ENCODE measurements at regions not wholly inside any gene's neighbourhood (a gene's known extent, or its start where the extent isn't known, plus 50 kb on each side); places are given as distances from the start of the nearest gene placed in this dataset.

- H3K9me3 ChIP-seq (ENCODE audit: control insufficient read depth in 1 of 2, insufficient read depth in 1 of 2, low read depth in 1 of 2, low read length in 2 of 2): no peaks in the 10 kb centered on the region
- H3K9me2 ChIP-seq (ENCODE audit: insufficient read depth): no peaks in the 10 kb centered on the region
- no TSS peak for BruUV-seq (replicated peaks)
- H2AFZ ChIP-seq (ENCODE audit: low read depth, low read length, poor library complexity, severe bottlenecking): no peak overlapping the region
- H4K20me1 ChIP-seq (ENCODE audit: insufficient read depth): no peaks in the 10 kb centered on the region
- no peak overlapping the region for H3K27ac ChIP-seq (ENCODE audit: low read depth, low read length)
- no peaks in the 10 kb centered on the region for H3K4me1 ChIP-seq (ENCODE audit: control insufficient read depth in 1 of 2, insufficient read depth in 2 of 2, low read length in 2 of 2)
- CTCF ChIA-PET: no interaction called here
- ATAC-seq (no peak), DNase-seq (ENCODE audit: low read depth, low spot score) (no peak)
- no peak overlapping the region for H3K4me3 ChIP-seq (replicated peaks in 1 of 2; ENCODE audit: low read depth in 1 of 2, low read length in 2 of 2)
- intact Hi-C loops (cut with micrococcal nuclease): no loop called here
- H3K36me3 ChIP-seq (ENCODE audit: control insufficient read depth in 1 of 2, insufficient read depth in 2 of 2, low read length in 2 of 2): no peaks in the 10 kb centered on the region
- H3K27me3 ChIP-seq (ENCODE audit: insufficient read depth, low read length): no peaks in the 10 kb centered on the region; the same call in 1 of the 2 replicates
- POLR2A ChIA-PET: no interaction called here
- TF ChIP-seq SIN3A (IDR thresholded peaks at IDR 0.05; ENCODE audit: low read depth) (no peak), TCF7L2 (IDR thresholded peaks at IDR 0.05; ENCODE audit: borderline replicate concordance, extremely low read depth, insufficient read depth, insufficient read length) (no peak), ELF1 (IDR thresholded peaks at IDR 0.05; ENCODE audit: borderline replicate concordance, low read depth) (no peak), POLR2AphosphoS5 (IDR thresholded peaks at IDR 0.05; ENCODE audit: low read depth, low read length) (no peak), SP1 (IDR thresholded peaks at IDR 0.05; ENCODE audit: low read depth) (no peak), EZH2 (IDR thresholded peaks at IDR 0.05) (no peak), ZNF274 (IDR thresholded peaks at IDR 0.05; ENCODE audit: low read depth, low read length) (no peak), EZH2phosphoT487 (IDR thresholded peaks at IDR 0.05; ENCODE audit: borderline replicate concordance) (no peak)
- no peak overlapping the region for H3K4me2 ChIP-seq (ENCODE audit: low read length)
- RAD21 ChIA-PET (ENCODE audit: low non-redundant PET in 1 of 2, low total read pairs in 2 of 2, uncharacterized antibody in 2 of 2, unreplicated experiment in 2 of 2): no interaction called here
- H3K79me2 ChIP-seq (ENCODE audit: insufficient read depth, low read length): no peaks in the 10 kb centered on the region
- H3K9ac ChIP-seq (ENCODE audit: low read length): no peak overlapping the region
Observed at GRCh38 chr2:204201507-204201906, 264.9 kb downstream of the ICOS start.

DNA sequence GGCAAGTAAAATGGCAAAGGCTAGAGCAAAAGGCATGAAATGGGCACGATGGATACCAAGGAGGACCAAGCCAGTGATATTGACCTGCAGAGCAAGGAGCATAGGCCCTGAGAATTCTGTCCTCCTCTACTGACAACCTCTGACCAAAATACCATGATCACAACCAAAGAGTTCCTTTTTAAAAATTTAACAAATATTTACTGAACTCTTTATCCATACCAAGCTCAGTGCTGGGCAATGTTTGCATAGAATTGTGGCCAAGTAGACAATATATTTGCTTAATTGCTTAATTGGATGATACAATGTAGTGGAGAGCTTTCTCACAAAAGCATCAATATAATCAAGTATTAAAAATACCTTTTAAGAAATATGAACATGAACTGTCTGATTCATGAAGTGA, 265.7 kb downstream of the ICOS start:
- RAD21 ChIA-PET (ENCODE audit: low non-redundant PET in 1 of 2, low total read pairs in 2 of 2, uncharacterized antibody in 2 of 2, unreplicated experiment in 2 of 2): no interaction called here
- no peak for ATAC-seq
- Histone ChIP-seq H3K9me3 (ENCODE audit: control insufficient read depth in 1 of 2, insufficient read depth in 1 of 2, low read depth in 1 of 2, low read length in 2 of 2) (no peaks in the 10 kb centered on the region), H3K79me2 (ENCODE audit: insufficient read depth, low read length) (no peaks in the 10 kb centered on the region), H3K9ac (ENCODE audit: low read length) (no peak overlapping the region), H3K4me2 (ENCODE audit: low read length) (no peak overlapping the region), H3K9me2 (ENCODE audit: insufficient read depth) (no peaks in the 10 kb centered on the region), H3K27ac (ENCODE audit: low read depth, low read length) (no peak overlapping the region), H3K36me3 (ENCODE audit: control insufficient read depth in 1 of 2, insufficient read depth in 2 of 2, low read length in 2 of 2) (no peaks in the 10 kb centered on the region), H3K4me1 (ENCODE audit: control insufficient read depth in 1 of 2, insufficient read depth in 2 of 2, low read length in 2 of 2) (no peaks in the 10 kb centered on the region), H2AFZ (ENCODE audit: low read depth, low read length, poor library complexity, severe bottlenecking) (no peak overlapping the region), H3K27me3 (ENCODE audit: insufficient read depth, low read length) (no peaks in the 10 kb centered on the region; the same call in 1 of the 2 replicates), H3K4me3 (replicated peaks in 1 of 2; ENCODE audit: low read depth in 1 of 2, low read length in 2 of 2) (no peak overlapping the region), H4K20me1 (ENCODE audit: insufficient read depth) (no peaks in the 10 kb centered on the region)
- POLR2A ChIA-PET: no interaction called here
- TF ChIP-seq ZNF274 (IDR thresholded peaks at IDR 0.05; ENCODE audit: low read depth, low read length) (no peak), TCF7L2 (IDR thresholded peaks at IDR 0.05; ENCODE audit: borderline replicate concordance, extremely low read depth, insufficient read depth, insufficient read length) (no peak), EGR1 (IDR thresholded peaks at IDR 0.05; ENCODE audit: low read depth) (no peak), POLR2A (IDR thresholded peaks at IDR 0.05; ENCODE audit: borderline replicate concordance, extremely low read depth, insufficient read depth, insufficient read length) (no peak), YY1 (IDR thresholded peaks at IDR 0.05; ENCODE audit: extremely low read depth, insufficient replicate concordance, low read depth, low read length) (no peak), CBX3 (IDR thresholded peaks at IDR 0.05; ENCODE audit: low read depth) (no peak), JUND (IDR thresholded peaks at IDR 0.05) (no peak)
- TF ChIP-seq, protein P1, sequence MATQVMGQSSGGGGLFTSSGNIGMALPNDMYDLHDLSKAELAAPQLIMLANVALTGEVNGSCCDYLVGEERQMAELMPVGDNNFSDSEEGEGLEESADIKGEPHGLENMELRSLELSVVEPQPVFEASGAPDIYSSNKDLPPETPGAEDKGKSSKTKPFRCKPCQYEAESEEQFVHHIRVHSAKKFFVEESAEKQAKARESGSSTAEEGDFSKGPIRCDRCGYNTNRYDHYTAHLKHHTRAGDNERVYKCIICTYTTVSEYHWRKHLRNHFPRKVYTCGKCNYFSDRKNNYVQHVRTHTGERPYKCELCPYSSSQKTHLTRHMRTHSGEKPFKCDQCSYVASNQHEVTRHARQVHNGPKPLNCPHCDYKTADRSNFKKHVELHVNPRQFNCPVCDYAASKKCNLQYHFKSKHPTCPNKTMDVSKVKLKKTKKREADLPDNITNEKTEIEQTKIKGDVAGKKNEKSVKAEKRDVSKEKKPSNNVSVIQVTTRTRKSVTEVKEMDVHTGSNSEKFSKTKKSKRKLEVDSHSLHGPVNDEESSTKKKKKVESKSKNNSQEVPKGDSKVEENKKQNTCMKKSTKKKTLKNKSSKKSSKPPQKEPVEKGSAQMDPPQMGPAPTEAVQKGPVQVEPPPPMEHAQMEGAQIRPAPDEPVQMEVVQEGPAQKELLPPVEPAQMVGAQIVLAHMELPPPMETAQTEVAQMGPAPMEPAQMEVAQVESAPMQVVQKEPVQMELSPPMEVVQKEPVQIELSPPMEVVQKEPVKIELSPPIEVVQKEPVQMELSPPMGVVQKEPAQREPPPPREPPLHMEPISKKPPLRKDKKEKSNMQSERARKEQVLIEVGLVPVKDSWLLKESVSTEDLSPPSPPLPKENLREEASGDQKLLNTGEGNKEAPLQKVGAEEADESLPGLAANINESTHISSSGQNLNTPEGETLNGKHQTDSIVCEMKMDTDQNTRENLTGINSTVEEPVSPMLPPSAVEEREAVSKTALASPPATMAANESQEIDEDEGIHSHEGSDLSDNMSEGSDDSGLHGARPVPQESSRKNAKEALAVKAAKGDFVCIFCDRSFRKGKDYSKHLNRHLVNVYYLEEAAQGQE (IDR thresholded peaks at IDR 0.05; ENCODE audit: low read depth): no peak
- DNase-seq (ENCODE audit: low read depth, low spot score): no peak
- CTCF ChIA-PET: no interaction called here
- no TSS peak for BruUV-seq (replicated peaks)
- intact Hi-C loops (cut with micrococcal nuclease): no loop called here
